ENCODE measurements at regions not wholly inside any gene's neighbourhood (a gene's known extent, or its start where the extent isn't known, plus 50 kb on each side); places are given as distances from the start of the nearest gene placed in this dataset.
A peak's percentile ranks its signal among the peaks of the same experiment; 100 is the strongest.
"Not testable (repeated sequence)": the region's sequence is repeated elsewhere in the genome, so short reads cannot be mapped to it uniquely, and the experiment has no call there.

DNA sequence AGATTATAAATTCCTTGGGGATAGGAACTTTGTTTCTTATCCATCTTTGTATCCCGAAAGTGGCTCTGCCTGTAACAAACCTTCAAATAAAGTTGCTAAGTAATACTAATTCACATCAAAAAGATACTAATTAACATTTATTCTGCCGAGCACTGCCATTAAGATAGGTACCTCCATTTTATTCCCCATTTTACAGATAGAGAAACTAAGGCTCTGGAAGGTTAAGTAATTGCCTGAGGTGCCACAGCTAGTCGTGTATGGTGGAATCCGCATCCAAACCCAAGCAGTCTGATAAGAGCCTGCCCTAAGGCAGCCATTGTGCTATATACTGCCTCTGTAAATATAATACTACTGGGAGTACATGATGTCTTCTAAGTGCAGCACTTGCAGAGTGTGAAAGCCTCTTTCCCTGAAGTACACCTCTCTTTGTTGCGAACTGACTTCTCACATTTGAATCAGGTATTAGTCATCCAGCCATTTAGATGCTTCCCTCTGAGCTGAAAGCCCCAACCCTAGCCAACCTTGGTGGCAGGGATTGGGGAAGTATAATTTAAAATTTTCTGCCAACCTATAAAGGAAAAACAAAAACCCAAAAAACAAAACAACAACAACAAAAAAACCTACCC lies 78.5 kb upstream of the CHD2 start:
- peak; percentile 52 for DNase-seq (ENCODE audit: low read depth)

- DNase-seq (ENCODE audit: low read depth): no peak
Observed at GRCh38 chr15:92822216-92823144, 77.6 kb upstream of the CHD2 start.

DNA sequence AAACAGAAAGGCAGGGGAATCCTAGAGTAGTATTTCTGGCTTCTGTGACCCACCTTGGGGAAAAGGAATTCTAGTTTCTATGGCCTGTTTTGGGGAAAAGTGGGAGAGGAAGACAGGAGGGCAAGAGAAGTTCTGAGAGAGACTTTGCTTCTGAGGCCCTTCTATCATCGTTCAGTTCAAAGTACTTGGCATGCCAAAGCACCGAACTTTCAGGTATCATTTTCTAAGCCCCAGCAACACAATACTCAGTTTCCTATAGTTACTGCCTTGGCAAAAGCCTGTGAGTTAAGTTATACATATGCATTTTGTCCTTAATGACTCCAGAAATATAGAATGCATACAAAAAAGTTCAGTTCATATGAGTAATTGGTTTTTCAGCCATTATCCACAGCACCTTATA lies 74.1 kb upstream of the CHD2 start:
- no peak for DNase-seq (ENCODE audit: low read depth)

GRCh38 chr15:92827991-92828390 lies 72.1 kb upstream of the CHD2 start:
- not testable (repeated sequence) for DNase-seq (ENCODE audit: low read depth)

- no peak for DNase-seq (ENCODE audit: low read depth)
Observed at GRCh38 chr15:92829875-92830274, 70.2 kb upstream of the CHD2 start.

DNA sequence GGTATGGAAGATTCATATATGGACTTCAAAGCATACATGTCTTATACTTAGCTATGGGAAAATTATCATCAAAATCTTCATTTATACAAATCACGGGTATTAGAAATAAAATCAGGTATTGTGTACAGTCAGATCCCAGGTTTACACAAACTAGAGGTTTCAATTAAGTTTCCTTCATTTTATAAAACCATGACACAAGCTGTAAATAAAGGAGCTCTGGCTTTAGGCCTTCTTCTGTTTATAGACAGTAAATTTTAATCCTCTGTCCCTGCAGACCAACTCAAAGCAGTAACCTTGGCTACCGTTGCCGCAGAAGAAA lies 68.8 kb upstream of the CHD2 start:
- no peak for DNase-seq (ENCODE audit: low read depth)

DNA sequence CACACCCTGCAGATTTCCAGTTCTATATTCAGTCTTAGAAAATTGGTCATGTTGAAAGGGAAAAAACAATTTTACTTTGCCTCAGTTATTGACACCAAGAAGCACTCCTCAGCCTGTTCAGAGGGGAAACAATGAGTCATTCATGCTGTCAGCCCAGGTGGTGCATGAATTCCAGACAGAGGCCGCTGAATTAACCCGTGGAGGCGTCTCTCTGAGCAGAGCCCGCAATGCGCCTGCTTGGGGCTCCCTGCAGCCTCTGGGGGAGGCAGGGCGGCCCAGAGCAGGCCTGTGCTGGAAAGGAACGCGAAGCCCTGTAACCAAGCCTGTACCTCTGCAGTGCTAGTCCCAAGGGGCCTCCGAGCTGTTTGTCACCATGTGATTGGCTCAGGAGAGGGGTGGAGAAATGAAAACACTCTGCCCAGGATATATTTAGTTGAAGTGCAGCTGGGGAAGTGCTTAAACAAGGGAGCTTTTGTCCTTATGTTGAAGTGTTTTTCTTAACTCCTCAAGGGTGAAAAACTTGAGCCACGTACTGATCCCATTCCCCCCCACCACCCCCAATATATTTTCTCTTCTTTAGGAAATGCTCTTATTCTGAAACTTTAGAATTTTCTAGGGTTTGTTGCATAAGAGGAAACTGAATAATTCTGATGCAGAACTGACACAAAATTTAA lies 68.3 kb upstream of the CHD2 start:
- DNase-seq (ENCODE audit: low read depth): peak; percentile 95

GRCh38 chr15:92833106-92833433 lies 67.1 kb upstream of the CHD2 start:
- no peak for DNase-seq (ENCODE audit: low read depth)

DNA sequence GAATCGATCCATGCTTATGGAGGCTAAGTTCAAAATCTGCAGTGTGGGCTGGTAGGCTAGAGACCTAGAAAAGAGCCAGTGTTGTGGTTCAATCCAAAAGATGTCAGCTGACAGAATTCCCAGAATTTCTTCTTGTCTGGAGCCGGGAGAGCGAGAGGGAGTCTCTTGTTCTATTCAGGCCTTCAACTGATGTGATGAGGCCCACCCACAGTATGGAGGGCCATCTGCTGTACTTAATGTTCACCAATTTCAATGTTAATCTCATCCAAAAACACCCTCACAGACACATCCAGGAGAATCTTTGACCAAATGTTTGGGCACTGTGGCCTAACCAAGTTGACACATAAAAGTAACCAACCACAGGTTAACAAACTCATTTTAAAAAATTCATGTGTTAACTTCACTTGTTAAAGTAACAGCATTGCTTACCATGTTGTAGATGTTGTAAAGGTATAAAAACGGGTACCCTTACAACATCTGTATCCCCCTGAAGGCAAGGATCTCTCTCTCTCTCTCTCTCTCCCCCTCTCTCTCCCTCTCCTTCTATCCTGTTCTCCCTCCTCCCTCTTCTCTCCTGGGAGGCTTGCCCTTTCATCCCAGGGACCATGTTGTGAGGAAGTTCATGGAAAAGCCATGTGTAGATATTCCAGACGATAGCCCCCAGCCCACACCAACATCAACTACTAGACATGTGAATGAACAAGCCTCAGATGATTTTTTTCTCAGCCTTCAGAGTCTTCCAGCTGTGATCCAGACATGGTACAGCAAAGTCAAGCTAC lies 66.4 kb upstream of the CHD2 start:
- DNase-seq (ENCODE audit: low read depth): no peak

DNA sequence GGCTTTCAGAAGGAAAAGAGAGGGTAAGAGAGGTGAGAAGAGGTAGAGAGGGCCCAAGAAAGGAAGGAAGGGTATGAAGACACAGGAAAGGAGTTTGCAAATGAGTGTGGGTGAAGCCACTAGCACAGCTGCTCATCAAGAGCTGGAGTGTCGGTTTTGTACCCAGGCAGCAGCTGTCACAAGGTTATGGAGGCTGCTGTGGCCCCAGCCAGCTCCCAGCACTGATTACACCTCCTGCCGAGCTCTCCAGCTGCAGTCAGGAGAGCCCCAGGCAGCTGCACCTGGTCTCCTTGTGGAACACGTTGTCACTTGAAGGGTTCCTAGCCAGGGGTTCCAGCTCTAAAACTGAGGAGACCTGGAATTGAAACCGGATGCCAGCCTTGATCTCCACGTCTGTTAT lies 60.4 kb upstream of the CHD2 start:
- DNase-seq (ENCODE audit: low read depth): no peak

DNA sequence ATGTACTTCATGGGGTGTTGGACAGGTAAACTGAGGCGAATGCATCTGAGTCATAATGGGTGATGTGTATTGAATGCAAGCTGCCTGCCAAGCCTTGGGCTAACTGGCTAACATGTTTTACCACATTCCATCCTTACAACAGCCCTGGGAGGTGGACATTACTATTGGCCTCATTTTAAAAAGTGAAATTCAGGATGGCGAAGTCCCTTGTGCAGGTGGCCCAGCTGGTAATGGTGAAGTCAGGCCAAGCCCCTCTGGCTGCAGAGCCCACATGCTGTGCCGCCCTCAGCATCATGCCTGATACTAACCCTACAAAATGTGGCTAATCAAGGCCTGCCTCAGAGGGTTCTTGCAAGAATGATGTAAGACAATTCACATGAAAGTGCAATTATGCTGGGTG lies 60.0 kb upstream of the CHD2 start:
- no peak for DNase-seq (ENCODE audit: low read depth)

GRCh38 chr15:92843326-92843725 lies 56.8 kb upstream of the CHD2 start:
- no peak for DNase-seq (ENCODE audit: low read depth)

GRCh38 chr15:92843814-92844213 lies 56.3 kb upstream of the CHD2 start:
- no peak for DNase-seq (ENCODE audit: low read depth)

GRCh38 chr15:92845126-92845508 lies 55.0 kb upstream of the CHD2 start:
- DNase-seq (ENCODE audit: low read depth): no peak

DNA sequence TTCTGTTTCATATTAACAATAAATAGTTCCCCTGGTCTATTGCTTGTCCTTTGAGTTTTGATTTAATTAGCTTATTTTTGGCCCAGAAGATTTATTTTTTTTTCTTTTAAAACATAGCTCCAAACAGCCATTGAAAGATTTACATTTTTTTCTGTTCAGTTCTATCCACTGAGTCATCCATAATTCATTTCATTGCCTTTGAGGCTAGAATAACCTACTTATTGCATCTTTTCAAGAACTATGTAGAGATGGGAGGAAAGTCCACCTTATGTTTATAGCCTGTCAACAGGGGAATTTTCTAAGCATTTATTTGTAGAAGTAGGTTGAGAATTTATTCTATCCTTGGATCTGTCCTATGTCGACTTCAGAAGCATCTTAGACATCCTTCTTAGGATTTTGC lies 53.4 kb upstream of the CHD2 start:
- DNase-seq (ENCODE audit: low read depth): no peak

DNA sequence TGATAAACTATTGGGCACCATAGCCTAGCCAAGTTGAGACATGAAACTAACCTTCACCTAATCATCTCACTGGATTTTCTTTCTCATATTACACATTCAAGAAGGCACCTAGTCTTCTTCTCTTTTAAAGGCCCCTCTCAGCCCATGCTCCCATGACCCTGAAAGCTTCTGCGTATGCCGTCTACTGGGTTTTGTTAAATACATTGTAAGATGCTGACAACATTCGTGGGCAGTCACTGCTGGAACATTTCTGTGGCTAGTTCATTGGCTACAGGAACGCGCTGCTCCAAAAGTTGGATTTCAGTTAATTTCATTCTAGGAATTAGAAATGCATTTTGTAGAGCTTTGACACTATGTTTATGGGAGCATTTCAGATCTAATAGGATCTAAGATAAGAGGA lies 52.3 kb upstream of the CHD2 start:
- no peak for DNase-seq (ENCODE audit: low read depth)

- no peak for DNase-seq (ENCODE audit: low read depth)
Observed at GRCh38 chr15:92848464-92848851, 51.7 kb upstream of the CHD2 start.

DNA sequence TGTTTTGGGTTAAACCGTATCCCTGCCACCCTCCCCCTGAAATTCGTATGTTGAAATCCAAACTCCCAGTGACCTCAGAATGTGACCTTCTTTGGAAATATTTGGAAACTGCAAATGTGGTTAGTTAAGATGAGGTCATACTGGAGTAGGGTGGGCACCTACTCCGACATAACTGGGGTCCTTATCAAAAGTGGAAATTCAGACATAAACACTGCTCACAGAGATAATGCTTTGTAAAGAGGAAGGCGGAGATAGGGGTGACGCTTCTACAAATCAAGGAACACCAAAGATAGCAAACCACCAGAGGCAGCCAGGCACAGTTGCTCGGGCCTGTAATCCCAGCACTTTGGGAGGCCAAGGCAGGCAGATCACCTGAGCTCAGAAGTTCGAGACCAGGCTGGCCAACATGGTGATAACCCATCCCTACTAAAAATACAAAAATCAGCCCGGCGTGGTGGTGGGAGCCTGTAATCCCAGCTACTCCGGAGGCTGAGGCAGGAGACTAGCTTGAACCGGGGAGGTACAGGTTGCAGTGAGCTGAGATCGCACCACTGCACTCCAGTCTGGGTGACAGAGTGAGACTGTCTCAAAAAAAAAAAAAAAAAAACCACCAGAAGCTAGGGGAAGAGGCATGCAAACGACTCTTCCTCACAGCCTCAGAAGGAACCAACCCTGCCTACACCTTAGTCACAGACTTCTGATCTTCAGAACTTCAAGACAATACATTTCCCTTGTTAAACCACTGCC lies 51.1 kb upstream of the CHD2 start:
- no peak for DNase-seq (ENCODE audit: low read depth)

- DNase-seq (ENCODE audit: low read depth): not testable (repeated sequence)
Observed at GRCh38 chr15:92850218-92850617, 49.9 kb upstream of the CHD2 start.
